HT-29 (cell line): ENCODE measurements at regions not wholly inside any gene's neighbourhood (a gene's known extent, or its start where the extent isn't known, plus 50 kb on each side); places are given as distances from the start of the nearest gene placed in this dataset.

Experiments used
- DNase-seq: peaks from one replicate; pipeline ENCODE4 v3.0.0-alpha.2; 2015; ENCODE audit warnings: low spot score

- no peak for DNase-seq
Measured at GRCh38 chr15:94177112-94177511, 54.2 kb upstream of the MCTP2 start.

- no peak for DNase-seq
Measured at GRCh38 chr15:94175420-94175819, 55.9 kb upstream of the MCTP2 start.

DNA sequence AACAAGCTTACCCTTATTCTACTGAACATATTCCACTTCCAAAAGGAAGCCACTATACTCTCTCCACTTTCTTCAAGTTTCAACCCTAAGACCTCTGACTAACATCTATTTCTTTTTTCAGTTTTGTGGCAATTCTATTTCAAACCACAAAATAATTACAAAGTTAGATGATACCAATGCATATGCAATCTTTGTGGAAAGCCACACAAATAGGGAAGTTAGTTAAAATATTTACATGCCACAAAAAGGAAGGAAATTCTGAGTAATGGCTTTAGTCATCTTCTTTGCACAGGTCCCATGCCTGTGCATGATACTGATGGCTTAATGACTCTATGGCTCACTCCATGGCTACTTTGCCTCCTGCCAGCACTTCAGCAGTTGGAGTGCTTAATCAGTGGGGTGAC, 57.0 kb upstream of the MCTP2 start:
- DNase-seq = no peak

GRCh38 chr15:94168250-94168649, 63.1 kb upstream of the MCTP2 start:
- no peak for DNase-seq

- DNase-seq = no peak
Measured at GRCh38 chr15:94164971-94165370, 66.4 kb upstream of the MCTP2 start.

DNA sequence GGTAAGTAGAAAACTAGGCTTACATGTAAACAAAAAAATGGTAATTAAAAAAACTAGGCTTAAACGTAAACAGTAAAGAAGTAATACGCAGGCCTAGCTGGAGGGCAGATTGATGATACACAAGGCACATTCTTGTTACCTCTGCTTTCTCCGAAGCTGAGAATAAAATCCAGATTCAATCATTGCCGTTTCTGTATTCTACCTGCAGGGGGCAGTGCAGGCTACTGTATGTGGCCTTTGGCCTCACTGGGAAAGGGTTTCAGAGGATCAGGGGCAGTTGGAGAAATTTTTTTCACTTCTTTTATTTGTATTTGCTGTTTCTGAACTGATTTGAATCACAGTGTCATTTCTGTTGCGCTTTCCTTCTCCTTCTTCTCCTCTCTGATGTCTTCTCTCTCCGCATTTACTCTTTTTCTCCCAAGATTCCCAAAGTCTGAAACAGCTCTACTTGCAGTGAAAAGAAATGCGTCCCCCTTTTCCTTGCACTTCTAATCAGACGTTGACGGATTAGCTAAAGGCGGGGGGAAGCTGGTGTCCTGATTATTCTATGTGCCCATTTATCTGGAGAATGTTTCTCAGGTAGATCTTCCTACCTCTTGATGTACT, 67.1 kb upstream of the MCTP2 start:
- peak; percentile 92 for DNase-seq

GRCh38 chr15:94162939-94163338, 68.4 kb upstream of the MCTP2 start:
- DNase-seq = no peak

- DNase-seq = peak; percentile 7
Measured at GRCh38 chr15:94154255-94154654, 77.1 kb upstream of the MCTP2 start.

DNA sequence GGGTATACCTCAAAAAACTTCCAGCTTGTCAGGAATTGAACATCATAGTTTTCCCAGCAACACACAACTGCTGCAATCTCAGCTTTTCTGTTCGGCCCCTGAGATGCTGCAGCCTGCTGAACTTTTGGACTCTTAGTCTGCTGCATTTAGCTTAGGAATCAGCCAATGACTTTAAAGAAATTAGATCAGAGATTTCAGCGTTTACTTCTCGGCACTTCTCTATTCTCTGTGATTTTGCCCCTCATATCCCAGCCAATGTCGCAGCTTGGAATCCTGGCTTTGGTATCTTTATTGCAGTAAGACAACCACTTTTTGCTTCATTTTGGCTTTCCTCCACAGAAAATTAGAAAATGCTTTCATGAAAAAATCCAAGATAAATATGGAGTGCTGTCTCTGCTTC, 86.3 kb upstream of the MCTP2 start:
- DNase-seq = no peak

GRCh38 chr15:94141802-94142201, 89.6 kb upstream of the MCTP2 start:
- no peak for DNase-seq

GRCh38 chr15:94135486-94136147, 95.7 kb upstream of the MCTP2 start:
- DNase-seq = no peak

- no peak for DNase-seq
Measured at GRCh38 chr15:94131875-94132274, 99.5 kb upstream of the MCTP2 start.

- DNase-seq = no peak
Measured at GRCh38 chr15:94130504-94130903, 100.9 kb upstream of the MCTP2 start.

DNA sequence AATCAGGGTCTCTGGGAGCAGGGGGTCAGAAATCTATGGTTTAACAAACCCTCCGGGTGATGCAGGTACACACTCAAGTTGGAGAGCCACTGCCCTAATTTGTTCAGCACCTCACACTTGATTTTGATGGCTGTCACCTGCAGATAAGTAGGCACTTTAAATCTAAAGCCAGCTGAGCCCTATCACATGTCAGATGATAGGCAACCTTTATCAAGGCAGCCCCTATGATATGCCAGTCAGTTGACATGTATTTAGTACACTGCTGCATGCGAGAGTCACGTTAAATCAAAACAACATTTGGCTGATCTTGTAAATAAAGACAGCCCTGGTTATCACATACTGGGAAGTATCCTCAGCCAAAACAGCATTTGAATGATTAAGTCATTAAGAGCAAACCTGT, 104.4 kb upstream of the MCTP2 start:
- no peak for DNase-seq

DNA sequence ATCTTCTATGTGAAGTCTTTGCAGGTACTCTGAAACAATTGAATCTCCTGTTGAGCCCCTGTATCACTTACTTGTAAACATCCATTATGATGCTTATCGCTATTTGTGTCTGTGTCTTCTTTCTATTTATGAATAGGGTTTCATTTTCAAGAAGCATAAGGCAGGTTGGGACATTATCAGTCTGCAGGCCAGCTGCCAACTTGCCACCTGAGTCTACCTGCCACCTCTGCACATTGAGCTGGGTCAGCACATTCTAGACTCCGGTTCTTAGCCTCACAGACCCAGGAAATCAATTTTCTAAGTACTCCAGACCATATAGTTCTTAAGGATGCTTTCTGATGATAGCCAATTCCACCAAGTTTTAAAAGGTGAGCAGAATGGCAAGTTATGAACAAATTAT, 105.7 kb upstream of the MCTP2 start:
- no peak for DNase-seq

GRCh38 chr15:94125156-94125555, 106.2 kb upstream of the MCTP2 start:
- no peak for DNase-seq

- no peak for DNase-seq
Measured at GRCh38 chr15:94122516-94122915, 108.8 kb upstream of the MCTP2 start.

DNA sequence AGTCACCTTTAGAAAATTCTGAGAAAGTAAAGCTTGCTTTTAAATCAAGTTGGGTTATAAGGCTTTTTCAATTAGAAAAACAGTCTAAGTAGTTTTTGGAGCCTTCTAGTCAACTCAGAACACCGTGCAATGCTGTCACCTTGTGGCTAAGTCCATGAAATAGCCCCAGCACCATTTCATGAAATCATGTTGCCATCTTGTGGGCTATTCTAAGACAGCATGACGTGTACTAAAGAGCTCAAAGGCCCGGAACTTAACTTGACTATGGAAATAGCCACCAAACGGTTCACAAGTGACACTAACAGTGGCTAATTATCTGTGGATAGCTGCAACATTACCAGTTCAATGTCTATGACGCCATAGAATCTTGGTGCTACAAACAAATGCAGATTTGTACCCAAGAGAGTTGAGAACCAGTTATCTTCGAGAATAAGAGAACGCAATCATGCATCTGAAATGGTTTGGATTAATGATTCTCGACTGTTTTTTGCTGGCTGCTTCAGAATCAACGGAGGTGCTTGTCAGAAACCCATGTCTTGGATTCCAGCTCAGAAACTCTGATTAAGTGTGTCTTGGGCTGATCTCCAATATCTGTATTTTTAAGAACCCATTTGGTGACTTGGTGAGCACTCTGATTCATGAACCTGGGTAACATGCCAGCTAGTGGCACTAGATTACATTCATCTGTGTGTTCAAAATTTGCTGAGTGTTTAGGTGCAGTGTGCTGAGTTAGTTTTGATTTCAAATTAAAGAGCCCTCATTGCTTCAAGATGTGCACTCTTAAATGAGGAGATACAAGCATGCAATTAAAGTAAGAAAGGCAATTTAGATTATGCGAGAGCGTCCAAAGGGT, 111.2 kb upstream of the MCTP2 start:
- peak; percentile 93 for DNase-seq

DNA sequence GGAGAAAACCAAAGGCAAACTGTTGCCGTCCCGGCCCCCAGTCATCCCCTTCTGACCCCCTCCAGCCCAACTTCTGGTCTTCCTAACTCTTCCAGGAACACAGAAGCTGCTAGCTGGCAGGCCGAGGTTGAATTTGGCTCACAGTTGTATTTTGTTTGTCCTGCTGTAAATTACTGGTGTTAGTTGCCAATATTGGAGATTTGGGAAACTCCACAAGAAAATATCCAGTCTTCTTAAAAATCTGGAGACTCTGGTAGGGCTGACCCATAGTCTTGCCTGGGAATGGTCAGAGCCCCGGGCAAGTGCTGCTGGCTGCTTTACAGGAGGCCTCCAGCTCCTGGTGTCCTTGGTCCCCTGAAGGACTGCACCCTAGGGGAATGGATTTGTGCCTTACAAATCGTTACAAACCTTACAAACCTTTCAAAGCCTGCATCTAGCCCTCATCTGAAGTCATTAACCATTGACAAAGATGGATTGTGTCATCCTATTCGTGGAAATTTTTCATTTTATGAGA, 112.0 kb upstream of the MCTP2 start:
- DNase-seq = no peak

DNA sequence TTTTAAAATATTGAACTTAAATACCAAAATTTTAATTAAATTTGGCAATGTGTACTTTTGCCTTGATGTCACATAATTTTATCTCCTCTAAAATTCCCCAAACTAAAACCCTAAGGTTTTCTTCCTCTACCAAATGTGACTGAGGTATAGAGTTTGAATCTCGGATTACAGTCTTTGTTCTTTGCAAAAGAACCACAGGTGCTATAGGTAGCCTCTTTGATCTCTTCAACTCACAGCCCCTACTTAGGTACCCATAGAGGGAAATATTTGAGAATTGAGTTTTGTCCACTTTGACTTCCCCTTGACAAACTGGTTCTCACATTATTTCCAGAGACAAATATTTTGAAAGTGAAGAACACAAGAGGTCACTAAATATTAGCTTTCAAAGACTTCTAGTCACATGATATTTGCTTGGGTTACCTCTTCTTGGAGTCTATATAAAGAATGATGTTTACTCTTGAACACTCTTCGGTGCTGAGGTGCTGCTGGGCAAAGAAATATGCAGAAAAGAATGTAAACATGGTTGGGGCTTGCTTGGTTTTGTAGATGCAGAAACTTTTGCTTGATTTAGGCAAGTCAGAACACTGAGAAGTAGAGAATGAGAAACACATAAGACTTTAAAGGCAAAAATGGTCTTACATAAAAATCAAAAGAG, 120.8 kb upstream of the MCTP2 start:
- DNase-seq = no peak

GRCh38 chr15:94107652-94108051, 123.7 kb upstream of the MCTP2 start:
- DNase-seq = no peak

DNA sequence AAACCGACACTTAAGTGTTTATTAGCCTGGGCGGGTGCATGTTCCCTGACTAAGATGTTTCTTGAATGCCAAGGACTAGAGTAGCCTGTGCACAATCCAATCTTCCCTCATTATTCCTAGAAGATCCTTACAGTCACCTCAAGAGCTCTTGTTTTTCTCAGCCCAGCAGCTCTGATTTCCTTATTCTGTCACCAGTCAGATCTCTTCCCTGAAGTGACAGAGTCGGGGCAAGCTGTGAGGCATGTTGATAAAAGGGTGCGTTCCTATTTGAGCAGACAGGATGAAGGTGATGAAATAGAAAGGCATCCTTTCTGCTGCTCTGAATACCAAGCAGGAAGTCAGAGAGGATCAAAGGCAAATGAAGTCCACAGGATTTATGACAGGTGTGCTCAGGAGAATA, 125.6 kb upstream of the MCTP2 start:
- no peak for DNase-seq
